ENCODE measurements at regions not wholly inside any gene's neighbourhood (a gene's known extent, or its start where the extent isn't known, plus 50 kb on each side); places are given as distances from the start of the nearest gene placed in this dataset.

GRCh38 chr6:26260725-26261490 is 104.1 kb upstream of the BTN3A2 start:
- H3K4me3 ChIP-seq (ENCODE audit: low read depth, low read length), result no peak overlapping the region
- TF ChIP-seq CTCF (IDR thresholded peaks at IDR 0.05; ENCODE audit: low read depth, low read length), result no peak

GRCh38 chr6:26264547-26264946 is 100.5 kb upstream of the BTN3A2 start:
- no peak for TF ChIP-seq CTCF (IDR thresholded peaks at IDR 0.05; ENCODE audit: low read depth, low read length)
- H3K4me3 ChIP-seq (ENCODE audit: low read depth, low read length), result no peak overlapping the region

DNA sequence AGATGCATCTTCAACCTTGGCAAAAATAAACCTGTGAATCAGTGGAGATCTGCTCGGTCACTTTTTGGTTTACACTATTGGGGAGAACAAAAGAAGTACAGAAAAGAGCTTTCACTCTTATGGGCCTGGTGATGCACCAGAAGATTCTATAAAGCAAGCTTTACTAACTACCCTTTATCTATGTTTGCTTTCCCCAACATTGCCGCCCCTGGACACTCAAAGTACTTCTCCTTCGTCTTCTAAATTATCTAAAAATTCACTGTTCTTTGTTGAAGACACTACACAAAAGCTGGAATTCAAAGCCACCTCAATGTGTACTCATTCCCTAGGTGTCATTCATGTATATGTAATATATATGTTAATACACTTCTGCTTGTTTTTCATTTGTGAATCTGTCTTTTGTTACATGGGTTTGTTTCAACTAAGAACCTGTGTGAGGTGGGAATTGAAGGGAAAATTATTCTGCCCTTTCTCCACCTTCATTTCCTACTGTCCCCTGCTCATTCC is 97.9 kb upstream of the BTN3A2 start:
- TF ChIP-seq CTCF (IDR thresholded peaks at IDR 0.05; ENCODE audit: low read depth, low read length), result no peak
- no peak overlapping the region for H3K4me3 ChIP-seq (ENCODE audit: low read depth, low read length)

DNA sequence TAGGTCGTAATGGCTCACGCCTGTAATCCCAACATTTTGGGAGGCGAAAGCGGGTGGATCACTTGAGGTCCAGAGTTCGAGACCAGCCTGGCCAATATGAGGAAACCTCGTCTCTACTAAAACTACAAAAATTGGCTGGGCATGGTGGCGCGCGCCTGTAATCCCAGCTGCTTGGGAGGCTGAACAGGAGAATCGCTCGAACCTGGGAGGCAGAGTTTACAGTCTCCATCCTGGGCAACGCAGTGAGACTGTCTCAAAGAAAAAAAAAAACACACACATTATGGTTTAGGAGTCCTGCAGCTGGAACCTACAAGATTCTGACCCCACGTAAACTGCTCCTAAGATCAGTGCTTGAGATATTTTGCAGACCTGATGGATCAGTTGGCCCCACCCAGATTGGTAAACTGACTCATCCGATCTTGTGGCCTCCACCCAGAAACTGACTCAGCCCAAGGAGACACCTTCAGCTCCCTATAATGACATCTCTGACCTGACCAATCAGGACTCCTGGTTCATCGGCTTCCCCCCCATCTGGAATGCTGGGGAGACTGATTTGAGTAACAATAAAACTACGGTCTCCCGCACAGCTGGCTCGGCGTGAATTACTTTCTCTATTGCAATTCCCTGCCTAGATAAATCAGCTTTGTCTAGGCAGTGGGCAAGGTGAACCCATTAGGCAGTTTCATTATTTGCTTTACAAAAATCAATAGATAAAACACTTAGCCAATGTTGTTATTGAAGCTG is 96.2 kb upstream of the BTN3A2 start:
- no peak overlapping the region for H3K4me3 ChIP-seq (ENCODE audit: low read depth, low read length)
- TF ChIP-seq CTCF (IDR thresholded peaks at IDR 0.05; ENCODE audit: low read depth, low read length), result no peak

GRCh38 chr6:26269531-26270485 is 95.2 kb upstream of the BTN3A2 start:
- H3K4me3 ChIP-seq (ENCODE audit: low read depth, low read length), result peak overlapping the region; percentile 68
- TF ChIP-seq CTCF (IDR thresholded peaks at IDR 0.05; ENCODE audit: low read depth, low read length), result no peak

DNA sequence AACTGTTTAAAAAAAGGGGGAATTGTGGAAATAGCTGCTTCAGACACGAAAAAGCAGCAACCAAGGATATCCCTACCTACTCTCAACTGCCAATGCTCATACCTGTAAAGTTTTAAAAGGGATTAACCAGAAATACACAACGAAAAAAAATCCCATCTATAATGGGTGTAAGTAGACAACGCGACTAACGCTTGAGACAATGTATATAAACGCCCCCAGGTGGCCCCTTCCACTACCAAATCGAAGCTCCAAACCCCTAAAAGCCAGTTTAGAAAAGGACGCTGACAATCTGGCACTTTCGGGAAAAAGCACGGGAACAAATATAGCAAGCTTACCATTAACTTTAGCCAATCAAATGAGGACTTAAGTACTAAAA is 94.5 kb upstream of the BTN3A2 start:
- TF ChIP-seq CTCF (IDR thresholded peaks at IDR 0.05; ENCODE audit: low read depth, low read length), result no peak
- H3K4me3 ChIP-seq (ENCODE audit: low read depth, low read length), result peak overlapping the region; percentile 68
